ENCODE measurements at regions not wholly inside any gene's neighbourhood (a gene's known extent, or its start where the extent isn't known, plus 50 kb on each side); places are given as distances from the start of the nearest gene placed in this dataset.

GRCh38 chr9:75649060-75649459 is 241.4 kb upstream of the PCSK5 start:
- TF ChIP-seq GATA2 (IDR thresholded peaks at IDR 0.05; ENCODE audit: low read depth, low read length) (no peak), GATA3 (IDR thresholded peaks at IDR 0.05; ENCODE audit: low read depth, low read length) (no peak)

GRCh38 chr9:75651709-75652108 is 238.8 kb upstream of the PCSK5 start:
- TF ChIP-seq GATA2 (IDR thresholded peaks at IDR 0.05; ENCODE audit: low read depth, low read length) (no peak), GATA3 (IDR thresholded peaks at IDR 0.05; ENCODE audit: low read depth, low read length) (no peak)

- no peak for TF ChIP-seq GATA3 (IDR thresholded peaks at IDR 0.05; ENCODE audit: low read depth, low read length)
- TF ChIP-seq GATA2 (IDR thresholded peaks at IDR 0.05; ENCODE audit: low read depth, low read length) = no peak
These were observed 237.1 kb upstream of the PCSK5 start for GRCh38 chr9:75653335-75653734.

GRCh38 chr9:75653750-75654149 is 236.7 kb upstream of the PCSK5 start:
- TF ChIP-seq GATA3 (IDR thresholded peaks at IDR 0.05; ENCODE audit: low read depth, low read length) = no peak
- no peak for TF ChIP-seq GATA2 (IDR thresholded peaks at IDR 0.05; ENCODE audit: low read depth, low read length)

GRCh38 chr9:75657015-75657414 is 233.5 kb upstream of the PCSK5 start:
- no peak for TF ChIP-seq GATA2 (IDR thresholded peaks at IDR 0.05; ENCODE audit: low read depth, low read length)
- no peak for TF ChIP-seq GATA3 (IDR thresholded peaks at IDR 0.05; ENCODE audit: low read depth, low read length)

- TF ChIP-seq GATA3 (IDR thresholded peaks at IDR 0.05; ENCODE audit: low read depth, low read length) = no peak
- TF ChIP-seq GATA2 (IDR thresholded peaks at IDR 0.05; ENCODE audit: low read depth, low read length) = no peak
These were observed 232.1 kb upstream of the PCSK5 start for GRCh38 chr9:75658301-75658905.

- TF ChIP-seq GATA2 (IDR thresholded peaks at IDR 0.05; ENCODE audit: low read depth, low read length) (no peak), GATA3 (IDR thresholded peaks at IDR 0.05; ENCODE audit: low read depth, low read length) (no peak)
These were observed 225.9 kb upstream of the PCSK5 start for GRCh38 chr9:75664597-75664996.

GRCh38 chr9:75666856-75667554 is 223.5 kb upstream of the PCSK5 start:
- TF ChIP-seq GATA3 (IDR thresholded peaks at IDR 0.05; ENCODE audit: low read depth, low read length) (no peak), GATA2 (IDR thresholded peaks at IDR 0.05; ENCODE audit: low read depth, low read length) (no peak)

GRCh38 chr9:75669721-75670120 is 220.8 kb upstream of the PCSK5 start:
- TF ChIP-seq GATA2 (IDR thresholded peaks at IDR 0.05; ENCODE audit: low read depth, low read length) (no peak), GATA3 (IDR thresholded peaks at IDR 0.05; ENCODE audit: low read depth, low read length) (no peak)

GRCh38 chr9:75671354-75671753 is 219.1 kb upstream of the PCSK5 start:
- no peak for TF ChIP-seq GATA3 (IDR thresholded peaks at IDR 0.05; ENCODE audit: low read depth, low read length)
- TF ChIP-seq GATA2 (IDR thresholded peaks at IDR 0.05; ENCODE audit: low read depth, low read length) = no peak

- TF ChIP-seq GATA3 (IDR thresholded peaks at IDR 0.05; ENCODE audit: low read depth, low read length) (no peak), GATA2 (IDR thresholded peaks at IDR 0.05; ENCODE audit: low read depth, low read length) (no peak)
These were observed 218.0 kb upstream of the PCSK5 start for GRCh38 chr9:75672478-75672877.

GRCh38 chr9:75683591-75683990 is 206.9 kb upstream of the PCSK5 start:
- TF ChIP-seq GATA2 (IDR thresholded peaks at IDR 0.05; ENCODE audit: low read depth, low read length) = no peak
- no peak for TF ChIP-seq GATA3 (IDR thresholded peaks at IDR 0.05; ENCODE audit: low read depth, low read length)

GRCh38 chr9:75685062-75685461 is 205.4 kb upstream of the PCSK5 start:
- TF ChIP-seq GATA3 (IDR thresholded peaks at IDR 0.05; ENCODE audit: low read depth, low read length) (no peak), GATA2 (IDR thresholded peaks at IDR 0.05; ENCODE audit: low read depth, low read length) (no peak)

GRCh38 chr9:75687359-75687953 is 203.0 kb upstream of the PCSK5 start:
- TF ChIP-seq GATA2 (IDR thresholded peaks at IDR 0.05; ENCODE audit: low read depth, low read length) = no peak
- TF ChIP-seq GATA3 (IDR thresholded peaks at IDR 0.05; ENCODE audit: low read depth, low read length) = no peak

GRCh38 chr9:75691408-75691807 is 199.1 kb upstream of the PCSK5 start:
- TF ChIP-seq GATA2 (IDR thresholded peaks at IDR 0.05; ENCODE audit: low read depth, low read length) = no peak
- no peak for TF ChIP-seq GATA3 (IDR thresholded peaks at IDR 0.05; ENCODE audit: low read depth, low read length)

Data from SH-SY5Y (cell line).